ENCODE measurements at regions not wholly inside any gene's neighbourhood (a gene's known extent, or its start where the extent isn't known, plus 50 kb on each side); places are given as distances from the start of the nearest gene placed in this dataset.

DNA sequence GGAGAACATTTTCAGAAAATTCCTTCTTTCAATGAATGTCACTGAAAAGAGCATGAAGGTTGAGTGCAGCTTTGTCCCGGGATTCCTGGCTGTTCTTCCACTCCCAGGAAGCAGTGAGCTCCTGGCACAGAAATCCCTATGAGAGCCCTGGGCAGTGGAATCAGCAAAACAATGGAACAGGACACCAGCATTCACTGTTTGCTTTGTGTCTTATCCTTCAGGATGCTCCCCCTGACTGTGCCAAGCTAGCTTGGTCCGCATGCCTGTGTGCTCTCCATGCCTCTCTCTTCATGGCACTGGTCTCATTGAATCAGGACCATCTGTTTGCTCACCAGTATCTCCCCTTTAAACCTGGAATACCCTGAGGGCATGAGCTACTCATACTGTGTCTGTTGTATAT, 102.0 kb upstream of the GADL1 start:
- TF ChIP-seq, protein P1, sequence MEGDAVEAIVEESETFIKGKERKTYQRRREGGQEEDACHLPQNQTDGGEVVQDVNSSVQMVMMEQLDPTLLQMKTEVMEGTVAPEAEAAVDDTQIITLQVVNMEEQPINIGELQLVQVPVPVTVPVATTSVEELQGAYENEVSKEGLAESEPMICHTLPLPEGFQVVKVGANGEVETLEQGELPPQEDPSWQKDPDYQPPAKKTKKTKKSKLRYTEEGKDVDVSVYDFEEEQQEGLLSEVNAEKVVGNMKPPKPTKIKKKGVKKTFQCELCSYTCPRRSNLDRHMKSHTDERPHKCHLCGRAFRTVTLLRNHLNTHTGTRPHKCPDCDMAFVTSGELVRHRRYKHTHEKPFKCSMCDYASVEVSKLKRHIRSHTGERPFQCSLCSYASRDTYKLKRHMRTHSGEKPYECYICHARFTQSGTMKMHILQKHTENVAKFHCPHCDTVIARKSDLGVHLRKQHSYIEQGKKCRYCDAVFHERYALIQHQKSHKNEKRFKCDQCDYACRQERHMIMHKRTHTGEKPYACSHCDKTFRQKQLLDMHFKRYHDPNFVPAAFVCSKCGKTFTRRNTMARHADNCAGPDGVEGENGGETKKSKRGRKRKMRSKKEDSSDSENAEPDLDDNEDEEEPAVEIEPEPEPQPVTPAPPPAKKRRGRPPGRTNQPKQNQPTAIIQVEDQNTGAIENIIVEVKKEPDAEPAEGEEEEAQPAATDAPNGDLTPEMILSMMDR (IDR thresholded peaks at IDR 0.05), result no peak
- TF ChIP-seq POLR2AphosphoS5 (IDR thresholded peaks at IDR 0.05; ENCODE audit: insufficient read depth in 1 of 2, low read depth in 1 of 2), result no peak

All from vagina (tissue), 2 donors.